ENCODE measurements at regions not wholly inside any gene's neighbourhood (a gene's known extent, or its start where the extent isn't known, plus 50 kb on each side); places are given as distances from the start of the nearest gene placed in this dataset.

GRCh38 chr9:515665-516064, 301.0 kb downstream of the DOCK8 start:
- DNase-seq (no peak), ATAC-seq (no peak)
- intact Hi-C loops (cut with DNase I, micrococcal nuclease) = no loop called here

GRCh38 chr9:517993-518392, 303.3 kb downstream of the DOCK8 start:
- ATAC-seq (peak; percentile 50), DNase-seq (no peak)

GRCh38 chr9:518540-518939, 303.9 kb downstream of the DOCK8 start:
- DNase-seq (peak; percentile 71 to 76), ATAC-seq (peak; percentile 94)
- intact Hi-C loops (cut with DNase I, micrococcal nuclease) = no loop called here

More at GRCh38 chr9:517993-518392, 303.3 kb downstream of the DOCK8 start:
- intact Hi-C loops (cut with DNase I, micrococcal nuclease) = no loop called here

- peak; percentile 66 for ATAC-seq
- DNase-seq = no peak
- intact Hi-C loops (cut with DNase I, micrococcal nuclease) = no loop called here
Measured at GRCh38 chr9:519579-519978, 304.9 kb downstream of the DOCK8 start.

GRCh38 chr9:520302-520701, 305.6 kb downstream of the DOCK8 start:
- ATAC-seq = no peak
- intact Hi-C loops (cut with DNase I, micrococcal nuclease) = no loop called here

GRCh38 chr9:522190-522589, 307.5 kb downstream of the DOCK8 start:
- intact Hi-C loops (cut with DNase I, micrococcal nuclease) = no loop called here
- ATAC-seq (no peak), DNase-seq (no peak)

More at GRCh38 chr9:520302-520701, 305.6 kb downstream of the DOCK8 start:
- no peak for DNase-seq

- DNase-seq (no peak), ATAC-seq (no peak)
- intact Hi-C loops (cut with DNase I, micrococcal nuclease) = no loop called here
Measured at GRCh38 chr9:522658-523057, 308.0 kb downstream of the DOCK8 start.

GRCh38 chr9:523444-523843, 308.8 kb downstream of the DOCK8 start:
- ATAC-seq (no peak), DNase-seq (no peak)
- intact Hi-C loops (cut with DNase I, micrococcal nuclease) = no loop called here

- intact Hi-C loops (cut with DNase I, micrococcal nuclease) = no loop called here
- DNase-seq (no peak), ATAC-seq (peak; percentile 57)
Measured at GRCh38 chr9:524008-524407, 309.3 kb downstream of the DOCK8 start.

GRCh38 chr9:526904-527591, 312.4 kb downstream of the DOCK8 start:
- ATAC-seq (peak; percentile 42), DNase-seq (no peak)
- intact Hi-C loops (cut with DNase I, micrococcal nuclease) = no loop called here

- ATAC-seq = no peak
- intact Hi-C loops (cut with DNase I, micrococcal nuclease) = loop anchor here in 1 of 2 donors (2.0 kb wide), 1 partner anchor 17 kb away; no protein-coding TSS in a partner anchor
Measured at GRCh38 chr9:529731-530130, 311.8 kb upstream of the DMRT1 start.

GRCh38 chr9:530681-531080, 310.8 kb upstream of the DMRT1 start:
- no peak for ATAC-seq
- intact Hi-C loops (cut with DNase I, micrococcal nuclease) = loop anchor here in 1 of 2 donors (2.0 kb wide), 1 partner anchor 16 kb away; no protein-coding TSS in a partner anchor
- DNase-seq = no peak

More at GRCh38 chr9:529731-530130, 311.8 kb upstream of the DMRT1 start:
- no peak for DNase-seq

GRCh38 chr9:532707-533106, 308.8 kb upstream of the DMRT1 start:
- intact Hi-C loops (cut with DNase I, micrococcal nuclease) = no loop called here
- DNase-seq (no peak), ATAC-seq (peak; percentile 85)

- intact Hi-C loops (cut with DNase I, micrococcal nuclease) = no loop called here
- ATAC-seq (peak; percentile 51), DNase-seq (peak in 1 of 2 donors; percentile 56)
Measured at GRCh38 chr9:534886-535285, 306.6 kb upstream of the DMRT1 start.

- DNase-seq (no peak), ATAC-seq (no peak)
- intact Hi-C loops (cut with DNase I, micrococcal nuclease) = no loop called here
Measured at GRCh38 chr9:535356-535755, 306.1 kb upstream of the DMRT1 start.

- ATAC-seq = no peak
- intact Hi-C loops (cut with DNase I, micrococcal nuclease) = no loop called here
Measured at GRCh38 chr9:536597-537511, 304.6 kb upstream of the DMRT1 start.

GRCh38 chr9:543478-543877, 298.0 kb upstream of the DMRT1 start:
- intact Hi-C loops (cut with DNase I, micrococcal nuclease) = no loop called here
- ATAC-seq = no peak

More at GRCh38 chr9:536597-537511, 304.6 kb upstream of the DMRT1 start:
- DNase-seq = no peak

GRCh38 chr9:545480-545879, 296.0 kb upstream of the DMRT1 start:
- intact Hi-C loops (cut with DNase I, micrococcal nuclease) = no loop called here
- DNase-seq = no peak
- ATAC-seq = no peak

More at GRCh38 chr9:543478-543877, 298.0 kb upstream of the DMRT1 start:
- no peak for DNase-seq

GRCh38 chr9:546235-546634, 295.3 kb upstream of the DMRT1 start:
- DNase-seq (no peak), ATAC-seq (no peak)
- intact Hi-C loops (cut with DNase I, micrococcal nuclease) = loop anchor here in 1 of 2 donors (2.0 kb wide), 1 partner anchor 15 kb away; no protein-coding TSS in a partner anchor

- peak; percentile 31 for ATAC-seq
- DNase-seq = no peak
- intact Hi-C loops (cut with DNase I, micrococcal nuclease) = loop anchor here in 1 of 2 donors (2.0 kb wide), 1 partner anchor 16 kb away; no protein-coding TSS in a partner anchor
Measured at GRCh38 chr9:546797-547223, 294.7 kb upstream of the DMRT1 start.

Data from left colon (tissue), 2 donors.